Stimulated activated naive CD8-positive, alpha-beta T cell treated with anti-CD3 and anti-CD28 coated beads, Interleukin-15, amount 100 ng/mL, for 72 hours (primary cell): ENCODE measurements at regions not wholly inside any gene's neighbourhood (a gene's known extent, or its start where the extent isn't known, plus 50 kb on each side); places are given as distances from the start of the nearest gene placed in this dataset.

ENCODE experiments used
- ATAC-seq: fragments of 150-1000 bp; cut with Tn5 transposase; 2 replicates; pipeline ENCODE4 v1.10.0; 2021; ENCODE audit warnings: mild to moderate bottlenecking, moderate library complexity
- DNase-seq, 2 donors: peaks; one replicate each; pipeline ENCODE4 v3.0.0; 2021 to 2022
- H3K27ac Mint-ChIP-seq, 2 donors: one replicate each; pipeline ENCODE4 v1.8.0; 2022; ENCODE audit warnings: mild to moderate bottlenecking in 2 of 2, mixed read lengths in 2 of 2, moderate library complexity in 2 of 2
- H3K27me3 Mint-ChIP-seq: one replicate; pipeline ENCODE4 v1.8.0; 2022; ENCODE audit warnings: mixed read lengths
- H3K4me1 Mint-ChIP-seq: one replicate; pipeline ENCODE4 v1.8.0; 2022; ENCODE audit warnings: mild to moderate bottlenecking, mixed read lengths
- H3K4me3 Mint-ChIP-seq, 2 donors: one replicate each; pipeline ENCODE4 v1.8.0; 2022; ENCODE audit warnings: mild to moderate bottlenecking in 2 of 2, mixed read lengths in 2 of 2, moderate library complexity in 1 of 2
- H3K9me3 Mint-ChIP-seq, 2 donors: one replicate each; pipeline ENCODE4 v1.8.0; 2022; ENCODE audit warnings: mixed read lengths in 2 of 2

- H3K4me1 Mint-ChIP-seq = peaks cover 9% of the 10 kb centered on the region
- H3K27me3 Mint-ChIP-seq = peaks cover 7% of the 10 kb centered on the region
- no peak for DNase-seq
- ATAC-seq = no peak
- H3K4me3 Mint-ChIP-seq = no peak overlapping the region
- no peaks in the 10 kb centered on the region for H3K9me3 Mint-ChIP-seq
- no peak overlapping the region for H3K27ac Mint-ChIP-seq
Measured at GRCh38 chr13:30851697-30852096, 54.4 kb upstream of the MEDAG start.

- no peak for DNase-seq
- H3K9me3 Mint-ChIP-seq = peaks cover 0 to 12% of the 10 kb centered on the region in 2 donors
- H3K27me3 Mint-ChIP-seq = peaks cover 7% of the 10 kb centered on the region
- ATAC-seq = no peak
- no peak overlapping the region for H3K4me3 Mint-ChIP-seq
- H3K27ac Mint-ChIP-seq = no peak overlapping the region
- no peaks in the 10 kb centered on the region for H3K4me1 Mint-ChIP-seq
Measured at GRCh38 chr13:30855569-30855968, 50.5 kb upstream of the MEDAG start.

GRCh38 chr13:30856005-30856790 lies 49.9 kb upstream of the MEDAG start:
- peaks cover 7% of the 10 kb centered on the region for H3K27me3 Mint-ChIP-seq
- H3K4me3 Mint-ChIP-seq = no peak overlapping the region
- H3K27ac Mint-ChIP-seq = no peak overlapping the region
- DNase-seq (no peak), ATAC-seq (no peak)
- H3K4me1 Mint-ChIP-seq = no peaks in the 10 kb centered on the region
- peaks cover 0 to 12% of the 10 kb centered on the region in 2 donors for H3K9me3 Mint-ChIP-seq
